IPS-NIHi11 (cell line): ENCODE measurements at regions not wholly inside any gene's neighbourhood (a gene's known extent, or its start where the extent isn't known, plus 50 kb on each side); places are given as distances from the start of the nearest gene placed in this dataset.
"Not testable (repeated sequence)": the region's sequence is repeated elsewhere in the genome, so short reads cannot be mapped to it uniquely, and the experiment has no call there.

Source experiments
- DNase-seq: peaks from one replicate; pipeline ENCODE4 v3.0.0; 2012; ENCODE audit warnings: mixed read lengths, low spot score

DNA sequence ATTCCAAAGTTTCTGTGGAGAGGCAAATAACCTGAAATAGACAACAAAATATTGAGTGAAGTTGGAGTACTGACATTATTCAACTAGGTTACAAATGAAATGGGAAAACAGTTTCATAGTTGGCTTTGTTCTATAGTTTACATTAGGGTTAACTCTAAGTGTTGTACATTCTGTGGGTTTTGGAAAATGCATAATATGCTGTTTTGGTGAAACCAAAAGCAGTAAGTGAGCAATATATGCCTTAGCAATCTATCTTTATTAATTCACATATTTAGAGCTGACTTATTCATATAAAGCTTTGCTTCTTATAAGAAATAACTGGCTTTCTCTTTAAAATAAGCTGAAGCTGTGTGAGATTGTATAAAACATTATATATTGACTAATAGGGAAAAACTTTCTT is 157.5 kb upstream of the AHI1 start:
- DNase-seq = no peak

DNA sequence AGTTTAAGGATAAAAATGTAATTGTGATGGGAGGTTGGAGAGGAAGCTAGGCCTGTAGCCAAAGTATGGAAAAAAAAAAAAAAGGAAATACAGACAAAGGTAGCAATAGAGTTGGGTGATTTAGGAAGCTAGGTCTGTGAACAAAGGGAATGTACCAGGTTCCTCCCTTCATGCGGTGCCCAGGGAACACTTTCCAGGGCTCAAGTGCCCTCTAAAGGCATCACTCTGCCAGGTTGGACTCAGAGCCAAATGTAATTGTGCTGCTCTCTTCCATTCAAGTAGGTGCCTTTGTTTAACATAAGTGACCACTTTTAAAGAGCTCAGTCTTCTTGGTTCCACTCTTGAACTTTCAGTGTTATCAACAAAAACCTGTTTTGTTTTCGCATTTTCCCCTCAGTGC is 159.7 kb upstream of the AHI1 start:
- no peak for DNase-seq

DNA sequence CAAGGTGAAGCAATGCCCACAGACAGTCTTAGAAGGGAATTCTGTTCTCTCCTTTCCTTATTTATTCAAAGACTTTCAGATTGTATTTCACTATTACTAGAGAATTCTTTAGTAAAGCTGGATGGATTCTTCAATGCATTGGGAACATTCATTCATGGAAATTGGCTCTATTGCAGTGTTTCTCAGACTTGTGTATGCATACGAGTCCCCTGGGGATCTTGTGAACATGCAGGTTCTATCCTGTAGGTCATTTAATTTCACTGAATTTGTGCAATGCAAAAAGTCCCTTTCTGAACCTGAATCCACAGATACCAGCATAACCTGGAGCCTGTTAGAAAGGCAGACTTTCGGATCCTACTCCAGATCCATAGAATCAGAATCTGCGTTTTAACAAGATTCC is 160.9 kb upstream of the AHI1 start:
- no peak for DNase-seq

DNA sequence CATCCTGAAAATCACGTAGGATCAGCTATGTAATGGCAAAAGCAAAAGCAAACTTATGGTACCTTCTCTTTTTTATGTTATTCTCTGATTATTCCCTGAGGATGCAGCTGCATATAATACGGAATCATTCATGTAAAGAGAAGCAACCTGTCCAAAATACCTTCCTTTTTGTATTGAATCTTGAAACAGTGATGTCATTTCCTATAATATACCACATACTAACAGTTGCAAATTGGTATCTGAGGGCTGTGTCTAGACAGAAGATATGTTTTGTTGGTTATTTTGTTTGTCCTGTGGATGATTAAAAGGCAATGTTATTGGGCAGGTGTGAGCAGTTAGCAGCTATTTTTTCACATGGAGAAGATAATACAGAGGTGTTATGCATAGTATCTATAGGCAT is 161.4 kb upstream of the AHI1 start:
- DNase-seq = no peak

DNA sequence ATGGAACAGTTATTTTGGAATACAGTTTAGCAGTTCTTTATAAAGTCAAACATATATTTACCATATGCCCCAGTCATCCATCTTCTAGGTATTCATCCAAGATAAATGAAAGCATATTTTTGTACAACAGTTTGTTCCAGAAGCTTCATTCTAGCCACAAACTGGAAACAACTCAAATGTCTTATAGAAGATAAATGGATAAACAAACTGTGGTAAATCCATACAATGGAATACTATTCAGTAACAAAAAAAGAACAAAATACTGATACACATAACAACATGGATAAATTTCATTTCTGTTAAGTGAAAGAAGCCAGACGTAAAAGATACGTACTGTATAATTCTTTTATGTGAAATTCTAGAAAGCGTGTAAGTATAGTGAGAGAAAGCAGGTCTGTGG is 167.0 kb upstream of the AHI1 start:
- no peak for DNase-seq

DNA sequence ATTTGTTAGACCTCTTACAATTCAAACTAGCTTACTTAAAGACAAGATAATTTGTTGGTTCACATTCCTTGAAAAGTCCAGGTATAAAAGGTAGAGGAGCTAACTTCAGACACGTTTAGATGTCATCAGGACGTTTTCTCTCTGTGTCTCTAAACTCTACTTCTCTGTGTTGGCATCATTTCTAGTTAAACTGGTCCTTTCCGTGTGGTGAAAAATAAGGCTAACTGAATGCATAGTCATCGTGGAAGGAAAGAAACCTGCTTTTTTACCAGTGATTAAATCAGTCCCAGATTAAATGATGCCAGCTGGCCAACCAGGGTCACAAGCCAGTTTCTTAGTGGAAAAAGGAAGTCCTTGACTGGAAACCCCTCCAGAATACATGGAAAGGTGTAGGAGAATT is 168.4 kb upstream of the AHI1 start:
- no peak for DNase-seq

DNA sequence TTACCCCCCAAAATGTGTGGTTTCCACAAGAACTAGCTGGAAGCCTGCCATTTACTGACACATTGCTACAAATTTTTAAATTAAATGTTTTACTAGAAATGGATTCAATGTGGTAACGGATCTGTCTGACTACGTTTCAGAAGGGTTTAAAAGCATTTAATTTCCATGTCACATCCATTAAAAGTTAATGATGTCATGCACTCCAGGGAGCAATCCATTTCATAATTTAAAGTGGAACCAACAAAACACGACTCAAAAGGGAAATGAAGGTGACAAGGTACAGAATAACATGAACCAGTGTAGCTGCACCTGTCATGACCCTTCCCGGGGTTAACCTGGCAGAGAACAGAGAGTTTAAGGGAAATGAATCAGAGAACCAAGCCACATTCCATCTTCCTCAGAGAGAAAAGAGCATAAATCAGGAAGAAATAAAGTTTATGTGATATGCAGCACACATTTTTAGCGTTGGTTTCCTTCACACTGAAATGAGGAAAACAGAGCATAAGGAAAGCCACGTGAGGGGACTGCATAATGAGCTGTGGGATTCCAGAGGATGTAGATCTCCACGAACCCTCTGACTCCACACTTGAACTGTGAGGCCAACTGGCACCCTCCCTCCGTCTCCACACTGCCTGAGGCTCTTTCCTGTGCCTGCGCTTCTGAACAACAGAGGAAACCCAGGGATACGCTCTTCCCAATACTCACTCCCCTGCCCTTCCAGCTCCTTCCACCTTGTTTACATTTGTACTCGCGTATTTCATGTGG is 170.3 kb upstream of the AHI1 start:
- DNase-seq = peak; percentile 23

DNA sequence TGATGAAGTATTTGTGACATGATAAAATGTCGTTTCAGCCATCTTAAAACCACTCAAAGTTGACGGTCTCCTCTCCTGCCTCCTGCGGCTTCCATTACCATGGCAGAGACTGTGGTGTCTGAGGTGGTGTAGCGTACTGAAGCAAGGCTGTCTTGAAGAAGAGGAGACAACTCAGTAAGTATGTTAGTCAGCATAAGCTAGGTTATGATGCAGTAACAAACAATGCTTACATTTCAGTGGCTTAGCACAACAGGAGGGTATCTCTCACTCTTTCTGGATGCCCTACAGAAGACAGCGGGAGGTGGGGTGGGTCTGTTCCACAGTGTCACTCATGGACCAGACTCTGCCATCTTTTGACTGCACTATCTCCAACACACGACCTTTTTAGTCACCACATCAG is 174.7 kb upstream of the AHI1 start:
- DNase-seq = no peak

DNA sequence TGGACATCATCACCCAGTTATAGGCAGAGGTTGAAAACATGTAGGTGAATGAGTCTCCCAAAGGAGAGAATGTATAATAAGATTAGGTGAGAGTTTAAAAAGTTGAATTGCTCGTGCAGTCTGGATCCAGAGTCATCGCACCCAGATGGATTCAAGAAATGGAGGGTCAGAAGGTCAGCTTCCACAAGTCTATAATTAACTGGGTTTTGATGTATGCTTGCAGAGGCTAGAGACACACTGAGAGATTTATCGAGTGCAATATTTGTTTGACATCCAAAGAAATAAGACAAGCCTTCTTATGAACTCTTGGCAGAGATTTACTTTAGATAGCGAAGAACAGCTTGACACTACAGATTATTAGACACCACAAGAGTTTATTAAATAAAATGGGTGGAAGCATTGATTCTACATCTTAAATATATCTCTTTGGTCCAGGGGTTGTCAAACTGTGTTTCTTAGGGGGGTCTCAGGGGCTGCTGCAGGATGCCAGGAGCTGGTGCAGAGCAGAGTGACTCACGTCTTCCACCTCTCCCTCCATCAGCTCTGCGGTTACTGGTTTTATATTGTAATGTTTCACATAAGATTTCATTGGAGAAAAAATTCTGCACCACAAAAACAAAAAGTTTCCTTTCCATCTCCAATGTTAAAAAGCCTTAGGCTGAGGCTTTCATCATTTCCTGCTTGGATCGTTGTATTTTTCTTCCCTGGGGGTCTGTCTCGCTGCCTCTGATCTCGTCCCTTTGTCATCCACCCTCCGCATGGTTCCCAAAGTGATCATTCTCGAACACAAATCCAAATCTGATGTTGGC is 176.2 kb upstream of the AHI1 start:
- DNase-seq = no peak

DNA sequence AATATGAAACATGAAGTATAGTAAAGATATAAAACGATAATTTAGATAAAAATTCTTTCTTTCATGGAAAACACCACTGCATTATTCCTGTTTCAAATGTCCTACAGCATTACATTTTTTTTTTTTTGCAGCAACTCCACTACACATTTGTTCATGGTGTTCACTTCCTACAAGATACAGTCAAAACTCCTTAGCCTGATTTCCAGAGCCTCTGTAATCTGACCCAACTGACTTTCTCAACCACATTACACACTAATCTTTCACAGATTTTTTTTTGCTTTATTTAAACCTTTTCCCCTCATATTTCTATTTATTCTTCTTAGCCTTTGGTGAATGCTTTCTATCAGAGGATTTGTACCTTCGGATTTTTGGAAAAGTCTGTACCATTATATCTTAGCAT is 176.5 kb upstream of the PDE7B start:
- DNase-seq = no peak

DNA sequence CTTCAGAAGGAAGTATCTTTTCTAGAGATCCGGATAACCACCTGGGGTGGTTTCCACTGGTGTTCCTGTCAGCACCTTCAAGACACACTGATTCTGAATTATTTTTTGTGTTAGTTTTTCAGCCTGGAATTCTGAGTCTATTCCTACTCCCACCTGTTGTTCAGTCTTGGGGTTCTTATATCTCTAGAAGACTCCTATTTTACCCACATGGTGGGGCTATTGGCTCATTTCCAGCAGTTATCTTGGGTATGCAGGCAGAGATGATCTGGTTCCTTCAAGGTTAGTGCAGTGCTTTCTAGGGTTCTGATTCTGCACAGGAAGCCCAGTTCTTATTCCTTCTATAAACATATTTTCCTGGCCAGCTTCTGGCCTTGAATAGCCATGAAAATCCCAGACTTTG is 175.6 kb upstream of the PDE7B start:
- peak; percentile 56 for DNase-seq

DNA sequence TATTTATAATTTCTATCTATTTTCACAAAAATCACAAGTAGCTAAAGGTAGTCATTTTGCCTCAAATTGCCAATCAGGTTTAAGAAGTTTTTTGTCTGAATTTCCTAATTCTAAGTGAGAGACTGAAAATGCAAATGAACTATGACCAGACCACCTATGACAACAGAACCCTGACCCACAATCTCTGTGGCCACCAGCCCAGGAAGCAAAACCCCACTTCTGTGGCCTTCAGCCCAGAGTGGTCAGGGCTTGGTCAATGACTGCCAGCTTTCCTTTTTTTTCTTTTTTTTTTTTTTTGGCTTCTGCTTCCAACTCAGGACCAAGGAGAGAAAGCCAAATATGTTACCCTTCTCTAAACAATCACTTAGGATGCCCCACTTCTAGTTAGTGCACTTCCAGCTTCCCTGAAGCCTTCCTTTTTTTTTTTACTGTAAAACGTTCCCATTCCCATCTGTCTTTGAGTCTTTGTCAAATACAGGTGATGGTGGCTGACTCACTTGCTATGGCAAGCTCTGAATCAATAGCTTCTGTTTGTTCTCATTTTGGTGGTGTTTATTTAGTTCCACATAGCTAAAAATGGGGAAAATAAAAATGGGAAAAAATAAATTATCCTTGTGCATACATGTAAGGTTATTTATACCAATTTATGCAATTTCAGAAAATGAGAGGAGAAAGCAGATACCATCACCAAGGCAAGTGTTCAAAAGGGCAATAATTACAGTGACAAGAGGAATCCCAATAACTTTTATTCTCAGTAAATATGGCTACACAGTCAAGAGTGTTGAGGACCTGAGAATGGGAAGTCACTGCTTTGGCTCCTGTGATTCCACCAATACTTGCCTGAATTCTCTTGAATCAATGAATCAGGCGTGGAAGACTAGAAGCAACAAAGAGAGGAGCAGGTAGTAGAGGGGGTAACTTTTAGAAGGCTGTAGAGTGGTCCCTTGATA is 170.3 kb upstream of the PDE7B start:
- no peak for DNase-seq

DNA sequence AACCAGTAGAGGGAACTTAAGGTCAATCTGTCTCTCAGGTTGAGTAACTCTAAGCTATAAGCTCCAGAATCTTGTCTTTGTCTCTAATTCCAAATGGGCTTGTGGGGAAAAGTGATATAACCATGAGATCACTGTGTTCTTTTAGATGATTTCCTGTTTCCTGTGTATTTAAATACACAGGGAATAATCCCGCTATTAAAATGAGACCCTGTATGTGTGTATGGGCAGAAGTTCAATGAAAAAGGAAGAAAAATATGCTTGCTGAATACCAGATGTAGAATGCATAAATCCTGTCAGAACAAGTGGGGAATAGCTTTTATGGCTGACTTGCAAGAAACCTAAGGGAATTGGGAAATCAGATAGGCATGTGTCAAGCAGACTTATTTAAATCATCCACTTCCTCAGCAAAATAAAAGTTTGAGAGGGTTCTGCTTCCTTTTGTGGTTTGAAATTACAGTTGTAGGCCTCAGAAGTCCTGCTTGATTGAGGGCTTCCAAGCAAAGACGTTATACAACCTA is 164.7 kb upstream of the PDE7B start:
- DNase-seq = no peak

DNA sequence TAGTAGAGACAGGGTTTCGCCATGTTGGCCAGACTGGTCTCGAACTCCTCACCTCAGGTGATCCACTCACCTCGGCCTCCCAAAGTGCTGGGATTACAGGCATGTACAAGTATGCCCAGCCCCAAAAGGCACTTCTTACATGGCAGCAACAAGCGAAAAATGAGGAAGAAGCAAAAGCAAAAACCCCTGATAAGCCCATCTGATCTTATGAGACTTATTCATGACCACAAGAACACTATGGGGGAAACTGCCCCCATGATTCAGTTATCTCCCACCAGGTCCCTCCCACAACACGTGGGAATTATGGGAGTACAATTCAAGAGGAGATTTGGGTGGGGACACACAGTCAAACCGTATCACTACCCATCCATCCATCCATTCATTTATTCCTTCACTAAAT is 163.0 kb upstream of the PDE7B start:
- not testable (repeated sequence) for DNase-seq

DNA sequence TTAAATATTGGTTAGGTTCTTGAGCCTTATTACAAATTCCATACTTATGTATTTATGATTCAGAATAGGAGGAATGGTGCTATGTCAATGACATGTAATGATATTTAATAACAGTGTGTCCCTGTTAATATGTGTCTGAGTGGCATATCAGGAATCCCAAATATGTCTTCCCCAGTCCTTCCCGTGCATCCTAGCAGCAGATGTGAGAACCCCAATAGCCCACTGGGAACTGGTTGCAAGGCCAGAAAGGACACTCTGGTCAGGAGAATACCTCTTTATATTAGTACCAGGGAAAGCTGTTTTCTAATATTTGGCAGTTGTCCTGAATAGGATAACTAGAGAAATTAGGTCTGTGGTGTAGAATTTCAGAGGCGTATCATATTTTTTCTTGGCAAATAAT is 159.1 kb upstream of the PDE7B start:
- DNase-seq = no peak

DNA sequence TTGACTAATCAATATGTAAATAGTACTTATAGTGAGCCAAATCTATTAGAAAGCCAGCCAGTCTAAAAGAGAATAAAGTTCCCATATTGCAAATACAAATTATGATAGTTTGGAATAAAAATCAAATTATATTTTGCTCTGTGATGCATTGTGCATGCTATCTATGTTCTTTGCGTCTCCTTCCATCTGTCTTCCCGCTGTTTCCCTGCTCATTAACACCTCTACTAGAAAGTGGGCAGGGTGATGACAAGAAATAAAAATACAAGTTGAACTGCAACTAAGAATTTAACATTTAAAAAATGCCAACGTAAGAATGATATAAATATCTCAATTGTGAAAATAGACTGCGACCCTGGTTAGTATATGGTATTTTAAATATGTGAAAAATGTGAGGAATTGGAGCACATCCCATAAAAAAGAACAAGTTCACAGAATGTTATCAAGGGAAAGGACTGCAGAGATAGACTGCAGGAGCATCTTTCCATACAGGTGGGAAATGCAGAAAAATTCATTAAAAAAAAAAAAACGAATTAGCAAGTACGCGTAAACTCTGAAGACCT is 157.6 kb upstream of the PDE7B start:
- DNase-seq = no peak

DNA sequence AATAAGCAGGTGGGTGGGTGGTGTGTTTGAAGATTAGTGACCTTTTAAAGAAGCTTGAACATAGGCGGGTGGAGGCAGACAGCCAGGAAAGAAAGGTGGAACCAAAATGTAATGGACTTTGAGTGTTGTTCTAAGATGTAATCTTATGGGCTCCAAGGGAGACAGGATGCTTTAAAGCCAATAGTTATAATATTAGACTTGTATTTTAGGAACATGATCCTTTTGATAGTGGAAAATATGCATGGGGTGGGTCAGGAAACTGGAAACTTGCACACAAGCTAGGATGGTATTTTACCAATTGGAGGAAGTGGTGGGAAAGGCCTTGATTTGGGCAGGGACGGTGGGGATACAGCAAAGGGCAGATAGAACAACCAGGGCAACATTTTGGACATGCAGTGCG is 151.8 kb upstream of the PDE7B start:
- no peak for DNase-seq

DNA sequence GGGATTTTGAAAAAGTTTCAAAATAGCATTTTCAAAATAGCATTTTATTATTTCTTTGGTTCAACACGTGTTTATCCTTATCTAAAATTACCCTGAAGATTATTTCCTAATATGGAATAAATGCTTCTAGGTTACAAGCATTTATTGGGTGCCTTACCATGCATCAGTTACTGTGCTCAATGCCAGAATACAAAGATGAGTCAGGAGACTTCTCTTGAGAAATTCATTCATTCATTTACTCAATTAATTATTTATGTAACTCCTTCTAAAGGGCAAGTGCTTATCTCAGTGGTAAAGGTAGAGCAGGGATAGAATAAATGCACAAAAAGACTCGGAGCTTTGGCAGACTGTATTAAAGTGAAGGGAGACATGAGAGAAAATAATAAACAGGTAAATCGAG is 150.1 kb upstream of the PDE7B start:
- no peak for DNase-seq

DNA sequence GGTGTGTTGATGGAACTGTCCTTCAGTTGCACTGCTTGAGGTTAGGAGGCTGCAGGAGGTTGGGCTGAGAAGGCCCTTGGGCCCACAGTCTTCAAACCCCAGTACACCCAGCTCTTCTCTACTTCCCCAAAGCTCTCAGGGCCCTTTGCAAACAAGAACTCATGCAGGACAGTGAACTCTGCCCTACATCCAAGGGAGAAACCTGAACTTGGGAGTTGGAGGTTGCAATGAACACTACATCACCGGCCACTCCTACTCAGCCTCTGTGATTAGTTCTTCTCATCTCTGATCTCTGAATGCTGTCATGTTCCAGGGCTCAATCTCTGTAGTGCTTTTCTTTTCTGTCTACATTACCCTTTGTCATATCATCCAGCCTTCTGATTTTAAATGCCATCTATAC is 148.5 kb upstream of the PDE7B start:
- no peak for DNase-seq

DNA sequence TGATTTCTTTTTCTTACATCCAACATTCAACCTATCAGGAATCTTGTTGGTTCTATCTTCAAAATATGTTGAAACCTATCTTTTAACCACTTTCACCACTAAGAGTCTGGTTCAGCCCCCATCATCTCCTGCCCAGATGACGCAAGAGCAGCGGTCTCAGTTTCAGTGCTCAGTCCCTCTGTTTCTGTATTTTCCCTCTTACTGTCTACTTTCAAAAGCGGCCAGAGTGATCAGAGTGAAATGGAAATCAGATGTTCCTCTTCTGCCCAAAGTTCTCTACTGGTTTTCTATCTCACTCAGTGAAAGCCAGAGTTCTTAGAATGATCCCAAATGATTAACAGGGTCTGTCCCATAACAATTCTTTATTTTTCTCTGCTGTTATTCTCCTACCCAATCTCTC is 147.9 kb upstream of the PDE7B start:
- no peak for DNase-seq

DNA sequence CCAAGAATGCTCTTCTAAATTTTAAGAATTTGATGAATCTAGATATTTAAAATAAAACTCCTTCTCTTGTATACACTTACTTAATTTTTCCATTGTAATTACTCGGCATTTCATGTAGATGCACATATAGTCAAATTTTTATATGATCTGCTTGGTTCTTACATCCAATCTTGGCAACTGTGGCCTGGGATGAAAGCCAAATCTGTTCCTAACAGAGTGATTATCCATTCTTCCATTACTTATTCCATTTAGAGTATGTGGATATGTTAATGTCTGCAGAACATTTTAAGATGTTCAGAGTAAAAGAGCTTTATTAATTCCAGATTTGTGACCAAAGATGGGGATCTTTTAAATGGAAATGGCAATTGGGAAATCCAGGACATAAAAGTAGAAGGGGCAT is 144.1 kb upstream of the PDE7B start:
- no peak for DNase-seq

DNA sequence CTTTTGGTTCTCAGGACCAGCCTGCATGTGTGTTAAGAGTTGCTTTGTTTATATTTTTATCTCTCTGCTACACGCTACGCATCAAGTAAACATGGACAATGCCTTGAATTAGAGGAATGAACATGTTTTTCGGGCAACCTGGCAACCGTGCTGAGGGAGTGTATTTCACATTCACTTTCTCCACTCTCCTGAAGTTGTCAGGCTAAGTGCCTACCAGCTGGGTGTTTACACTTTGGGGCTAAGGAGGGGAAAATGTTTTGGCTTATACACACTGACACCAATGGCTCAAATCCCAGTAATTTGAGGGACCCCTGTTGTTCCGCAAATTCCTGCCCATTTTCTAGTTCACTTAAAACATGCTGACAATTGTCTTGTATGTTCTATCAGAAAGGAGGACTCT is 141.5 kb upstream of the PDE7B start:
- DNase-seq = no peak
